Left lung (tissue), 4 donors: ENCODE measurements at regions not wholly inside any gene's neighbourhood (a gene's known extent, or its start where the extent isn't known, plus 50 kb on each side); places are given as distances from the start of the nearest gene placed in this dataset.
A peak's percentile ranks its signal among the peaks of the same experiment; 100 is the strongest.

Experiments
- ATAC-seq: fragments of 200-7000 bp; cut with Tn5 transposase; one replicate; pipeline ENCODE4 v1.9.1; 2020; ENCODE audit warnings: moderate library complexity
- DNase-seq, 4 donors: peaks; one replicate each; pipeline ENCODE4 v3.0.0-alpha.2; 2013 to 2020
- H3K27ac ChIP-seq, 2 donors: fragments of 200-600 bp; sonication (generic) in 1 of 2; one replicate each; pipeline versions ENCODE4 v1.5.0 to v1.8.0; 2020 to 2021
- H3K27me3 ChIP-seq, 2 donors: fragments of 200-600 bp; sonication (generic) in 1 of 2; one replicate each; pipeline versions ENCODE4 v1.5.0 to v1.8.0; 2020 to 2021
- H3K36me3 ChIP-seq, 2 donors: fragments of 200-600 bp; sonication (generic) in 1 of 2; one replicate each; pipeline versions ENCODE4 v1.5.0 to v1.8.0; 2020 to 2021
- H3K4me1 ChIP-seq, 2 donors: fragments of 200-600 bp; one replicate each; pipeline ENCODE4 v1.8.0; 2021
- H3K4me3 ChIP-seq, 2 donors: fragments of 200-600 bp; sonication (generic) in 1 of 2; one replicate each; pipeline versions ENCODE4 v1.5.0 to v1.8.0; 2020 to 2021; ENCODE audit warnings: mild to moderate bottlenecking in 1 of 2
- H3K9me3 ChIP-seq, 2 donors: fragments of 200-600 bp; sonication (generic) in 1 of 2; one replicate each; pipeline versions ENCODE4 v1.5.0 to v1.8.0; 2020 to 2021
- CTCF ChIP-seq, 2 donors: fragments of 200-600 bp; sonication (generic) in 1 of 2; IDR thresholded peaks; one replicate each; pipeline versions ENCODE4 v1.5.0 to v1.8.0; 2021; ENCODE audit warnings: antibody characterized with exemption in 2 of 2
- intact Hi-C, 2 donors: fragments of 100-400 bp; cut with DNase I; formaldehyde crosslinking; loops; one replicate each; pipeline versions ENCODE4 v1.11.2 to v1.14.2; 2022
- donor health status: DM: no; HTN: yes; CAD: no.
- donor health status: DM: no; HTN: no; CAD: no.

- H3K4me3 ChIP-seq: no peak overlapping the region
- H3K4me1 ChIP-seq: peaks cover 0 to 5% of the 10 kb centered on the region in 2 donors
- ATAC-seq (peak; percentile 64), DNase-seq (peak in 2 of 4 donors; percentile 36 to 37)
- H3K27me3 ChIP-seq: no peaks in the 10 kb centered on the region
- no peaks in the 10 kb centered on the region for H3K9me3 ChIP-seq
- no peaks in the 10 kb centered on the region for H3K36me3 ChIP-seq
- intact Hi-C loops: no loop called here
- TF ChIP-seq CTCF (IDR thresholded peaks at IDR 0.05): peak; percentile 53 to 59
- no peak overlapping the region for H3K27ac ChIP-seq
Observed at GRCh38 chr12:24596768-24597388, 352.0 kb downstream of the BCAT1 start.

- ATAC-seq: no peak
Observed at GRCh38 chr12:24595652-24596235, 353.2 kb downstream of the BCAT1 start.

GRCh38 chr12:24591715-24592440, 357.0 kb downstream of the BCAT1 start:
- TF ChIP-seq CTCF (IDR thresholded peaks at IDR 0.05): no peak
- Histone ChIP-seq H3K27me3 (no peaks in the 10 kb centered on the region), H3K4me1 (no peaks in the 10 kb centered on the region), H3K36me3 (no peaks in the 10 kb centered on the region), H3K4me3 (no peak overlapping the region), H3K9me3 (no peaks in the 10 kb centered on the region), H3K27ac (no peak overlapping the region)
- DNase-seq (no peak), ATAC-seq (peak; percentile 32)
- intact Hi-C loops: no loop called here

More at GRCh38 chr12:24595652-24596235, 353.2 kb downstream of the BCAT1 start:
- Histone ChIP-seq H3K9me3 (no peaks in the 10 kb centered on the region), H3K27ac (no peak overlapping the region), H3K27me3 (no peaks in the 10 kb centered on the region), H3K4me3 (no peak overlapping the region), H3K4me1 (no peaks in the 10 kb centered on the region), H3K36me3 (no peaks in the 10 kb centered on the region)
- TF ChIP-seq CTCF (IDR thresholded peaks at IDR 0.05): peak in 1 of 2 donors; percentile 14
- intact Hi-C loops: no loop called here
- no peak for DNase-seq

- no peak for TF ChIP-seq CTCF (IDR thresholded peaks at IDR 0.05)
- Histone ChIP-seq H3K9me3 (no peaks in the 10 kb centered on the region), H3K36me3 (no peaks in the 10 kb centered on the region), H3K4me3 (no peak overlapping the region), H3K27me3 (no peaks in the 10 kb centered on the region), H3K4me1 (no peaks in the 10 kb centered on the region), H3K27ac (no peak overlapping the region)
- ATAC-seq: no peak
- DNase-seq: no peak
- intact Hi-C loops: no loop called here
Observed at GRCh38 chr12:24591079-24591626, 357.7 kb downstream of the BCAT1 start.

GRCh38 chr12:24586293-24586692, 362.6 kb downstream of the BCAT1 start:
- no peaks in the 10 kb centered on the region for H3K9me3 ChIP-seq
- no peaks in the 10 kb centered on the region for H3K27me3 ChIP-seq
- no peak overlapping the region for H3K27ac ChIP-seq
- intact Hi-C loops: no loop called here
- TF ChIP-seq CTCF (IDR thresholded peaks at IDR 0.05): no peak
- no peaks in the 10 kb centered on the region for H3K36me3 ChIP-seq
- H3K4me3 ChIP-seq: no peak overlapping the region
- ATAC-seq: no peak
- no peak for DNase-seq
- H3K4me1 ChIP-seq: no peaks in the 10 kb centered on the region
